DOHH2 (cell line): ENCODE measurements at regions not wholly inside any gene's neighbourhood (a gene's known extent, or its start where the extent isn't known, plus 50 kb on each side); places are given as distances from the start of the nearest gene placed in this dataset.

Experiments used
- H3F3A ChIP-seq: fragments of 200-600 bp; sonication (generic), shearing (Covaris generic); 2 replicates; pipeline ENCODE4 v1.6.0; 2016; ENCODE audit warnings: antibody characterized with exemption, mild to moderate bottlenecking; ENCODE audit not compliant: control insufficient read depth, insufficient read depth
- H3K27ac ChIP-seq: fragments of 200-600 bp; sonication (generic); 2 replicates; pipeline ENCODE4 v1.5.1; 2014; ENCODE audit warnings: low read depth, mild to moderate bottlenecking, low read length, moderate library complexity
- H3K27me3 ChIP-seq: fragments of 200-600 bp; sonication (generic); 2 replicates; pipeline ENCODE4 v1.6.1; 2014; ENCODE audit warnings: mild to moderate bottlenecking, low read length, mixed read lengths; ENCODE audit not compliant: control insufficient read depth
- H3K36me3 ChIP-seq: fragments of 200-600 bp; sonication (generic); 2 replicates; pipeline ENCODE4 v1.6.1; 2014; ENCODE audit warnings: mild to moderate bottlenecking, low read length, moderate library complexity, mixed read lengths; ENCODE audit not compliant: control insufficient read depth
- H3K4me1 ChIP-seq: fragments of 200-600 bp; sonication (generic); 2 replicates; pipeline ENCODE4 v1.6.1; 2014; ENCODE audit warnings: mild to moderate bottlenecking, low read length, mixed read lengths; ENCODE audit not compliant: control insufficient read depth
- H3K4me2 ChIP-seq: fragments of 200-600 bp; sonication (generic); 2 replicates; pipeline ENCODE4 v1.6.0; 2014; ENCODE audit warnings: mild to moderate bottlenecking, low read length, moderate library complexity
- H3K4me3 ChIP-seq: fragments of 200-600 bp; sonication (generic); 2 replicates; pipeline ENCODE4 v1.5.1; 2014; ENCODE audit warnings: mild to moderate bottlenecking, low read length, mixed read lengths
- H3K79me2 ChIP-seq: fragments of 200-600 bp; sonication (generic); 2 replicates; pipeline ENCODE4 v1.6.1; 2014; ENCODE audit warnings: mild to moderate bottlenecking, low read length, mixed read lengths; ENCODE audit not compliant: control insufficient read depth
- H3K9me2 ChIP-seq: fragments of 200-600 bp; sonication (generic); replicated peaks from 2 replicates; pipeline ENCODE4 v1.6.1; 2014; ENCODE audit warnings: mild to moderate bottlenecking, low read length, mixed read lengths; ENCODE audit not compliant: control insufficient read depth
- H3K9me3 ChIP-seq: fragments of 200-600 bp; sonication (generic); 2 replicates; pipeline ENCODE4 v1.6.1; 2014; ENCODE audit warnings: antibody characterized with exemption, low read length, mixed read lengths; ENCODE audit not compliant: control insufficient read depth, insufficient read depth
- H4K20me1 ChIP-seq: fragments of 200-600 bp; sonication (generic); 2 replicates; pipeline ENCODE4 v1.6.0; 2014; ENCODE audit warnings: low read depth, mild to moderate bottlenecking, antibody characterized with exemption, low read length, moderate library complexity; ENCODE audit not compliant: control insufficient read depth, insufficient read depth
- CTCF ChIP-seq: fragments of 200-600 bp; sonication (generic); IDR thresholded peaks from one replicate; pipeline ENCODE4 v1.5.1; 2014; ENCODE audit warnings: antibody characterized with exemption, mild to moderate bottlenecking, low read depth, low read length; ENCODE audit not compliant: poor library complexity, severe bottlenecking
- EZH2phosphoT487 ChIP-seq: fragments of 200-600 bp; sonication (generic); IDR thresholded peaks from 2 replicates; pipeline ENCODE4 v1.6.1; 2017; ENCODE audit warnings: borderline replicate concordance, mild to moderate bottlenecking, antibody characterized with exemption, low read length, moderate library complexity, mixed read lengths

GRCh38 chr10:121305066-121305465, 293.2 kb downstream of the FGFR2 start:
- Histone ChIP-seq H3K27me3 (no peaks in the 10 kb centered on the region), H3K4me2 (no peak overlapping the region)

GRCh38 chr10:121306159-121306673, 292.0 kb downstream of the FGFR2 start:
- Histone ChIP-seq H3K79me2 (no peaks in the 10 kb centered on the region), H3K9me2 (no peaks in the 10 kb centered on the region), H3K27me3 (no peaks in the 10 kb centered on the region), H3K4me1 (no peaks in the 10 kb centered on the region), H3F3A (no peaks in the 10 kb centered on the region), H3K27ac (no peak overlapping the region), H3K4me2 (no peak overlapping the region), H3K4me3 (no peak overlapping the region), H3K9me3 (no peaks in the 10 kb centered on the region), H4K20me1 (no peaks in the 10 kb centered on the region), H3K36me3 (no peaks in the 10 kb centered on the region)
- no peak for TF ChIP-seq EZH2phosphoT487

More at GRCh38 chr10:121305066-121305465, 293.2 kb downstream of the FGFR2 start:
- Histone ChIP-seq H3K9me3 (no peaks in the 10 kb centered on the region), H3K36me3 (no peaks in the 10 kb centered on the region), H3K79me2 (no peaks in the 10 kb centered on the region), H3K27ac (no peak overlapping the region), H3K4me1 (no peaks in the 10 kb centered on the region), H4K20me1 (no peaks in the 10 kb centered on the region), H3K4me3 (no peak overlapping the region), H3K9me2 (no peaks in the 10 kb centered on the region), H3F3A (no peaks in the 10 kb centered on the region)
- TF ChIP-seq CTCF (no peak), EZH2phosphoT487 (no peak)

GRCh38 chr10:121307411-121307980, 290.7 kb downstream of the FGFR2 start:
- H3K36me3 ChIP-seq, result no peaks in the 10 kb centered on the region
- H3K4me1 ChIP-seq, result no peaks in the 10 kb centered on the region
- no peak for TF ChIP-seq CTCF
- no peak for TF ChIP-seq EZH2phosphoT487
- H3K4me2 ChIP-seq, result no peak overlapping the region
- H3K9me2 ChIP-seq, result no peaks in the 10 kb centered on the region
- no peaks in the 10 kb centered on the region for H3K27me3 ChIP-seq
- H3K9me3 ChIP-seq, result no peaks in the 10 kb centered on the region
- H3F3A ChIP-seq, result no peaks in the 10 kb centered on the region
- H4K20me1 ChIP-seq, result no peaks in the 10 kb centered on the region
- no peak overlapping the region for H3K4me3 ChIP-seq
- no peaks in the 10 kb centered on the region for H3K79me2 ChIP-seq
- no peak overlapping the region for H3K27ac ChIP-seq

GRCh38 chr10:121308020-121308419, 290.2 kb downstream of the FGFR2 start:
- no peaks in the 10 kb centered on the region for H3F3A ChIP-seq
- no peak overlapping the region for H3K4me2 ChIP-seq
- no peaks in the 10 kb centered on the region for H3K27me3 ChIP-seq
- H3K4me1 ChIP-seq, result no peaks in the 10 kb centered on the region
- H3K36me3 ChIP-seq, result no peaks in the 10 kb centered on the region
- no peaks in the 10 kb centered on the region for H4K20me1 ChIP-seq
- H3K9me3 ChIP-seq, result no peaks in the 10 kb centered on the region
- TF ChIP-seq EZH2phosphoT487 (no peak), CTCF (no peak)
- H3K4me3 ChIP-seq, result no peak overlapping the region
- H3K9me2 ChIP-seq, result no peaks in the 10 kb centered on the region
- H3K27ac ChIP-seq, result no peak overlapping the region
- no peaks in the 10 kb centered on the region for H3K79me2 ChIP-seq
